Mesenchymal stem cell (in vitro differentiated cells and primary cell): ENCODE measurements at regions not wholly inside any gene's neighbourhood (a gene's known extent, or its start where the extent isn't known, plus 50 kb on each side); places are given as distances from the start of the nearest gene placed in this dataset.

Source experiments
- DNase-seq: peaks from one replicate; pipeline ENCODE4 v3.0.0-alpha.2; 2013
- H2AFZ ChIP-seq: one replicate; pipeline ENCODE4 v1.6.1; 2013; ENCODE audit warnings: low read depth, mild to moderate bottlenecking, control low read depth, inconsistent platforms, low read length, moderate library complexity
- H2AK5ac ChIP-seq: 2 replicates; pipeline ENCODE4 v1.6.1; 2013; ENCODE audit warnings: low read length, moderate library complexity, mild to moderate bottlenecking, inconsistent platforms; ENCODE audit not compliant: severe bottlenecking
- H2BK120ac ChIP-seq: one replicate; pipeline ENCODE4 v1.6.1; 2013; ENCODE audit warnings: low read depth, mild to moderate bottlenecking, inconsistent platforms, low read length, moderate library complexity
- H2BK12ac ChIP-seq, 2 experiments: one replicate each; pipeline ENCODE4 v1.6.1; 2013; ENCODE audit warnings: inconsistent platforms in 2 of 2, low read length in 2 of 2, mild to moderate bottlenecking in 2 of 2, moderate library complexity in 2 of 2, control low read depth in 1 of 2
- H2BK15ac ChIP-seq: one replicate; pipeline ENCODE4 v1.6.1; 2013; ENCODE audit warnings: mild to moderate bottlenecking, low read depth, inconsistent platforms; ENCODE audit not compliant: poor library complexity, severe bottlenecking
- H2BK5ac ChIP-seq: 2 replicates; pipeline ENCODE4 v1.6.1; 2013; ENCODE audit warnings: low read depth, mild to moderate bottlenecking, low read length, control low read depth, inconsistent platforms; ENCODE audit not compliant: poor library complexity, severe bottlenecking
- H3K14ac ChIP-seq, 2 experiments: one replicate each; pipeline ENCODE4 v1.6.1; 2013; ENCODE audit warnings: inconsistent platforms in 2 of 2, low read length in 2 of 2, control low read depth in 1 of 2, mild to moderate bottlenecking in 1 of 2, moderate library complexity in 1 of 2
- H3K18ac ChIP-seq, 2 experiments: one replicate each; pipeline ENCODE4 v1.6.1; 2013; ENCODE audit warnings: inconsistent platforms in 2 of 2, low read length in 2 of 2, control low read depth in 1 of 2, low read depth in 1 of 2, mild to moderate bottlenecking in 1 of 2
- H3K23ac ChIP-seq, 2 experiments: one replicate each; pipeline ENCODE4 v1.6.1; 2013; ENCODE audit warnings: inconsistent platforms in 2 of 2, low read length in 2 of 2, mild to moderate bottlenecking in 2 of 2, moderate library complexity in 2 of 2, control low read depth in 1 of 2
- H3K27ac ChIP-seq: 2 replicates; pipeline ENCODE4 v1.5.1; 2013; ENCODE audit warnings: mild to moderate bottlenecking, moderate library complexity, low read length, control low read depth, inconsistent platforms; ENCODE audit not compliant: poor library complexity, severe bottlenecking
- H3K27me3 ChIP-seq, 2 experiments: 2 replicates each; pipeline versions ENCODE4 v1.6.1 to v1.7.0; 2013; ENCODE audit warnings: low read length in 2 of 2, mild to moderate bottlenecking in 2 of 2, moderate library complexity in 2 of 2, control low read depth in 1 of 2, inconsistent platforms in 1 of 2; ENCODE audit not compliant: control insufficient read depth in 1 of 2, insufficient read depth in 1 of 2
- H3K36me3 ChIP-seq, 2 experiments: 2 replicates each; pipeline versions ENCODE4 v1.6.1 to v1.7.0; 2013; ENCODE audit warnings: low read length in 2 of 2, control low read depth in 1 of 2, inconsistent platforms in 1 of 2, low read depth in 1 of 2, mild to moderate bottlenecking in 1 of 2; ENCODE audit not compliant: insufficient read depth in 2 of 2, control insufficient read depth in 1 of 2
- H3K4ac ChIP-seq, 2 experiments: one replicate each; pipeline ENCODE4 v1.6.1; 2013; ENCODE audit warnings: inconsistent platforms in 2 of 2, low read length in 2 of 2, mild to moderate bottlenecking in 2 of 2, moderate library complexity in 2 of 2, control low read depth in 1 of 2, low read depth in 1 of 2
- H3K4me1 ChIP-seq: 2 replicates; pipeline ENCODE4 v1.6.1; 2013; ENCODE audit warnings: low read depth, low read length, control low read depth; ENCODE audit not compliant: control insufficient read depth, insufficient read depth
- H3K4me2 ChIP-seq: 2 replicates; pipeline ENCODE4 v1.6.1; 2013; ENCODE audit warnings: low read length, mild to moderate bottlenecking, inconsistent platforms; ENCODE audit not compliant: poor library complexity, severe bottlenecking
- H3K4me3 ChIP-seq, 2 experiments: 2 replicates each; pipeline versions ENCODE4 v1.5.1 to v1.7.0; 2013; ENCODE audit warnings: low read length in 2 of 2, mild to moderate bottlenecking in 2 of 2, control low read depth in 1 of 2, low read depth in 1 of 2; ENCODE audit not compliant: insufficient read depth in 1 of 2
- H3K79me1 ChIP-seq: replicated peaks from 2 replicates; pipeline ENCODE4 v1.6.1; 2013; ENCODE audit warnings: mild to moderate bottlenecking, control low read depth, low read length, inconsistent platforms; ENCODE audit not compliant: poor library complexity, severe bottlenecking
- H3K9ac ChIP-seq: 2 replicates; pipeline ENCODE4 v1.7.0; 2013; ENCODE audit warnings: mild to moderate bottlenecking, low read length, moderate library complexity
- H3K9me3 ChIP-seq: 2 replicates; pipeline ENCODE4 v1.7.0; 2013; ENCODE audit warnings: mild to moderate bottlenecking, low read length; ENCODE audit not compliant: control insufficient read depth
- H4K8ac ChIP-seq: one replicate; pipeline ENCODE4 v1.6.1; 2013; ENCODE audit warnings: inconsistent platforms, mild to moderate bottlenecking, low read length, moderate library complexity
- H4K91ac ChIP-seq: one replicate; pipeline ENCODE4 v1.6.1; 2013; ENCODE audit warnings: mild to moderate bottlenecking, low read length, inconsistent platforms
- WGBS: methylation state at CpG from one replicate; pipeline ENCODE4 v1.1.7; 2013; ENCODE audit warnings: mixed read lengths; 5-methylcytosine and 5-hydroxymethylcytosine counted together

DNA sequence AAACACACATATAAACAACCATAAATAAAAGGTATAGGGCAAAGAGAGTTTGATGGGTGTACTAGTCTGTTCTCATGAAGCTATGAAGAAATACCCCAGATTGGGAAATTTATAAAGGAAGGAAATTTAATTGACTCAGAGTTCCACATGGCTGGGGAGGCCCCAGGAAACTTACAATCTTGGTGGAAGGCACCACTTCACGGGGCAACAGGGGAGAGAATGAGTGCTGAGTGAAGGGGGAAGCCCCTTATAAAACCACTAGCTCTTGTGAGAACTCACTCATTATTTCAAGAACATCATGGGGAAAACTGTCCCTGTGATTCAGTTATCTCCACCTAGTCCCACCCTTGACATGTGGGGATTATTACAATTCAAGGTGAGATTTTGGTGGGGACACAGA, 385.9 kb upstream of the ANO5 start:
- H2BK5ac ChIP-seq = no peak overlapping the region
- no peak overlapping the region for H3K9ac ChIP-seq
- no peak overlapping the region for H3K4me3 ChIP-seq
- H3K79me1 ChIP-seq = no peaks in the 10 kb centered on the region
- H3K23ac ChIP-seq = no peak overlapping the region
- H2BK120ac ChIP-seq = no peak overlapping the region
- no CpG with 5 or more reads among the region's 1 CpG for WGBS
- no peak for DNase-seq
- no peaks in the 10 kb centered on the region for H3K4me1 ChIP-seq
- H2BK15ac ChIP-seq = no peak overlapping the region
- no peaks in the 10 kb centered on the region for H3K36me3 ChIP-seq
- no peaks in the 10 kb centered on the region for H3K27me3 ChIP-seq
- H3K27ac ChIP-seq = no peak overlapping the region
- H4K8ac ChIP-seq = no peak overlapping the region
- H3K4ac ChIP-seq = no peak overlapping the region
- H2BK12ac ChIP-seq = no peak overlapping the region
- H2AK5ac ChIP-seq = no peak overlapping the region
- peaks cover 24% of the 10 kb centered on the region for H3K9me3 ChIP-seq
- no peak overlapping the region for H3K14ac ChIP-seq
- no peak overlapping the region for H3K4me2 ChIP-seq
- H2AFZ ChIP-seq = no peak overlapping the region
- H3K18ac ChIP-seq = no peak overlapping the region
- no peak overlapping the region for H4K91ac ChIP-seq

DNA sequence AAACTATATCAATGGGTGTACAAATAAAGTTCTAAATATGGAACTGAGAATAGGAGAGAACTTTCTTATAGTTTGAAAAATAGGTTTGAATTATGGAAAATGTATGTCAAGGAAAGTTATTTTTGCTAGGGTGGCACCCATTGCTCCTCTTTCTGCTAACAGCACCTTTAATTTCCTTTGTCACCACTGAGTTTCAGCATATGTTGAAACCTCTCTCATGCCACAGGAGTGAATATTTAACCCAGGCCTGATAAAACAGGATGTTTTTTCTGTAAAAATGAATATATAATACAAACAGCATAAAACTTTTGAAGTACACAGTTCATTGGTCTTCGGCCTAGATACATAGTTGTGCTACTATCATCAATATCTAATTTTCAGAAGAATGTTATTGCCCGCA, 385.5 kb upstream of the ANO5 start:
- H3K9ac ChIP-seq = no peak overlapping the region
- no peak overlapping the region for H2BK12ac ChIP-seq
- H2AFZ ChIP-seq = no peak overlapping the region
- no peaks in the 10 kb centered on the region for H3K4me1 ChIP-seq
- H3K4me3 ChIP-seq = no peak overlapping the region
- no peak overlapping the region for H3K23ac ChIP-seq
- no peak overlapping the region for H2BK15ac ChIP-seq
- H3K4ac ChIP-seq = no peak overlapping the region
- H2BK5ac ChIP-seq = no peak overlapping the region
- no peak overlapping the region for H4K91ac ChIP-seq
- no peak overlapping the region for H2AK5ac ChIP-seq
- H3K36me3 ChIP-seq = no peaks in the 10 kb centered on the region
- 11% methylated on average over 2 of the region's 2 CpGs for WGBS
- no peak overlapping the region for H2BK120ac ChIP-seq
- H3K18ac ChIP-seq = no peak overlapping the region
- H3K14ac ChIP-seq = no peak overlapping the region
- no peaks in the 10 kb centered on the region for H3K79me1 ChIP-seq
- H3K4me2 ChIP-seq = no peak overlapping the region
- H3K27me3 ChIP-seq = no peaks in the 10 kb centered on the region
- H3K9me3 ChIP-seq = peaks cover 21% of the 10 kb centered on the region
- DNase-seq = no peak
- H3K27ac ChIP-seq = no peak overlapping the region
- H4K8ac ChIP-seq = no peak overlapping the region

DNA sequence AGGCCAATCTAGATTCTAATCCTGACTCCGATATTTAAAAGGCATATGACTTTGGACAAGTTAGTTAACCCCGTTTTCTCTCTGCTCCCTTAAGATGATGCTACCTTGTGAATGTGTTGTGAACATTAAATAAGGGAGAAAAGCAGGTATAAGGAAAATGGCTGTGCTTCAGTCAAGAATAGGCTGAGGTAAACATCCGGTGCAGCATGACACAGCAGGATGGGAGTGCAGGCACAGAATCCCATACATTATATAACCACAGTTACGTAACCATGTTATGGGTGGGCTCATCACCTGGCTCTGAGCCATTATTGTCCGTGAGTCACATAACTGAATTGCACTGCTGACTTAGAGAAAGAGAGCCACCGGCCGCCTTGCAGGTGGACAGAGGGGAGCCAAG, 382.2 kb upstream of the ANO5 start:
- Histone ChIP-seq H2BK5ac (no peak overlapping the region), H2AK5ac (no peak overlapping the region), H2BK15ac (no peak overlapping the region), H2BK12ac (no peak overlapping the region), H3K14ac (no peak overlapping the region), H3K4me3 (no peak overlapping the region), H3K23ac (no peak overlapping the region), H3K4me2 (no peak overlapping the region), H3K27me3 (no peaks in the 10 kb centered on the region), H3K79me1 (no peaks in the 10 kb centered on the region), H3K9me3 (no peaks in the 10 kb centered on the region), H4K91ac (no peak overlapping the region), H3K9ac (no peak overlapping the region), H3K4me1 (no peaks in the 10 kb centered on the region), H3K18ac (no peak overlapping the region), H2BK120ac (no peak overlapping the region), H4K8ac (no peak overlapping the region), H3K4ac (no peak overlapping the region), H2AFZ (no peak overlapping the region), H3K27ac (no peak overlapping the region), H3K36me3 (no peaks in the 10 kb centered on the region)
- no peak for DNase-seq
- WGBS = 80% methylated on average over 7 of the region's 7 CpGs

DNA sequence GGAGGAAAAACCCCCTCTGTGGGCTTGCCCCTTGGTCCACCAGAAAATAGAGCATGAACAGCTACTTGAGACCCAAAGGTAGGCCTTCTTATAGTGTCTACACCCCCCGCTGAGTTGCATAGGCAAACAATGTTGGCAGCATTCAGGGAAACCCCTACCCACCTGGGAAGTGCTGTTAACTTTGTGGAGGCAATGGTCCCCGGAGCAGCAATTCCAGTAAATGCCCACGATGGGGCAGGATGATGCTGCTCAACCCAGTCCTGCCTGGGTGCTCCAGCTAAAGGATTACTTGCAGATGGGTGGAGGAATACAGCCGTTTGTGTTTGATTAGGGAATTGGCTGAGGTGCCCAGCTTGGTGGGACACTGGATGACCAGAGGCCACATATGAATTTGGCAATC, 381.3 kb upstream of the ANO5 start:
- Histone ChIP-seq H3K14ac (no peak overlapping the region), H3K36me3 (no peaks in the 10 kb centered on the region), H2AK5ac (no peak overlapping the region), H3K4me2 (no peak overlapping the region), H3K4me3 (no peak overlapping the region), H2BK15ac (no peak overlapping the region), H3K79me1 (no peaks in the 10 kb centered on the region), H3K9me3 (no peaks in the 10 kb centered on the region), H2BK12ac (no peak overlapping the region), H3K27ac (no peak overlapping the region), H3K23ac (no peak overlapping the region), H3K4ac (no peak overlapping the region), H3K18ac (no peak overlapping the region), H4K91ac (no peak overlapping the region), H4K8ac (no peak overlapping the region), H2BK5ac (no peak overlapping the region), H3K27me3 (no peaks in the 10 kb centered on the region), H3K4me1 (no peaks in the 10 kb centered on the region), H2AFZ (no peak overlapping the region), H2BK120ac (no peak overlapping the region), H3K9ac (no peak overlapping the region)
- DNase-seq = no peak
- WGBS = 41% methylated on average over 4 of the region's 4 CpGs
